ENCODE measurements at regions not wholly inside any gene's neighbourhood (a gene's known extent, or its start where the extent isn't known, plus 50 kb on each side); places are given as distances from the start of the nearest gene placed in this dataset.
"Not testable (repeated sequence)": the region's sequence is repeated elsewhere in the genome, so short reads cannot be mapped to it uniquely, and the experiment has no call there.

DNA sequence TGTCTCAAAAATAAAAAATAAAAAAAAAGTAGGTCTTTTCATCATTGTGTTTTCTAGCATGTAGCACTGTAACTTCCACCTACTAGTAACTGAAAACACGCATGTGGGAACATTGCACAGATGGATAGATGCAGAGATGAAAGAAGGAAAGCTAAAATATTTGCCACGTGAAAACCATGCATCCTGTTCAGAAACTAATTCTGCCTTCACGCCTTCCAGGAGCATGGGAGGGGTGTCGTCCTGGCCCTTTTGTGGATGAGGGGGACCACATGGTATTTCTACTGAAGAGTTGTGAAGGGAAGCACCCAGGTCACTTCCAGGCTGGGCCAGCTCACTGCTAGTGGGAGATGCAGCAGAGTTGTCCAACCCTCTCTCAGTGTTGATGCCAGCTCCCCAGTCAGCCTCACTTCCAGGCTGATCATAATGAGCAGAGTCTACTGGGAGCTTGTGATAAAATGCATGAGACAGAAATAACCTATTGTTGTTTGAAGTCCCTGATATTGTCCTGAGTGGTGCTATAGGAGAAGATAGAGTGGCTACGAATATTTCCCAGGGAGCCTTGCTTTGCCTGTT, 287.1 kb upstream of the CELF2 start:
- no peak for DNase-seq

DNA sequence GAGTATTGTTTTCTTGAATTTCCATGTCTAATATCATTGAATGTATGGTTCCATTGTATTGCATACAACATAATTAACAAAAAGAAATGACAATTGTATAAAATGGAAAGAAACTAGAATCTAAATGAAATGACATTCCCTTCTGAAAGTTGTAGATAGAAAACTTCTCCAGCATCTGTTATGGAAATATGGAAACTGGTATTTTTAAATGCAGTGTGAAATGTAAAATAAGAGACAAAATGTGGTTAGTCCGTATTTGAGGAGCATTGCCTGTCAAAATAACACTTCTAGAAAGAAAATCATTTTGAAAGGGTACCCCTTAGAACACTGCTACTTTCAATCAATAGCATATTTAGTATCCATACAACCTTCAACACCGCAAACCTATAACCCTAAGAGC, 286.3 kb upstream of the CELF2 start:
- DNase-seq: no peak

DNA sequence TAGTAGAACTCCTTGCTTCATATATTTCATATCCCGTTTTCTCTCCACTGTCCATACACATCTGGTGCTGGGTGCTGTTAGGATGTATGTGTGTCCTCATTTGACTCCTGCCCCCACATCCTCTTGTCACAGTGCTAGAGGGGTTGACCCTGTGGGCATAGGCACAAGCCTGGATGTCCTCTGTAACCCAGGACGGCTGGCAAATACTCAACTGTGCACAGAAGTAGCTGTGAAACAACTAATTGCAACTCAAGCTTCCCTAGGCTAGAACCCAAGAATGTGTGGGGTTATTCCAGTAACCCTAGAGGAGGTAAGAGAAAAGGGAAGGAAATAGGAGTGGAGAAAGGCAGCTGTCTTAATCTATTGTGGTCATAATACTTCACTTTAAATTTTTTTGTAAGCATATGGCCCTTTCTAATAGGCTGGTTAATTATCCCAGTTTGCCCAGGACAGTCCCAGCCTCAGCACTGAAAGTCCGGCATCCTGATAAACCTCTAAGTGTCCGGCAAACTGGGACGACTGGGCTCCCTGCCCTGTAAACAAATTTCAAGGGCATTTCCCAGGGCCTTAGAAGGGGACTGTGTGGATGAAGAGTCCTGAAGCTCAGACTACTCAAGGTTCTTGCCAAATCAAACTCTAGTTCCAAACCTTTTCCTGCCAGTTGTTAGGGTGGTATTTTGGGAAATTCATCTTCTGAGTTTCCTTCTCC, 283.2 kb upstream of the CELF2 start:
- no peak for DNase-seq

DNA sequence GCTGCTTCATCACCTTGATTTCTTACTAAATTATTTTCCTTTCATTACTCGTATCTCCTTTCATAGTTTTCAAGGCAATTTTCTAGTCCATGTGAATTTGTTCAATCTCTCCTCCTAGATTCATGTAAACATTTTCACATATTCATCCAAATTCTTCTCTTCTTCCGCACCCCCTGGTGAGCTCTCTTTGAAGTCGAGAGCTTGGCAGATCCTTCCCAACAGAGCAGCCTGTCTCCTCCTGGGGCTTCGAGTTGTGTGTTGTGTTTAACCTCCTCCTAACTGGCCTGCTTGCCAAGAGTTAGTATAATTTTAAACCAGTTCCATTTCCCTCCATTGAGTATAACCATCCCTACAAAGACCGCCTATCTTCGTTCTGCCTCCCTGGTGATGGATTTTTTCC, 272.4 kb upstream of the CELF2 start:
- no peak for DNase-seq

DNA sequence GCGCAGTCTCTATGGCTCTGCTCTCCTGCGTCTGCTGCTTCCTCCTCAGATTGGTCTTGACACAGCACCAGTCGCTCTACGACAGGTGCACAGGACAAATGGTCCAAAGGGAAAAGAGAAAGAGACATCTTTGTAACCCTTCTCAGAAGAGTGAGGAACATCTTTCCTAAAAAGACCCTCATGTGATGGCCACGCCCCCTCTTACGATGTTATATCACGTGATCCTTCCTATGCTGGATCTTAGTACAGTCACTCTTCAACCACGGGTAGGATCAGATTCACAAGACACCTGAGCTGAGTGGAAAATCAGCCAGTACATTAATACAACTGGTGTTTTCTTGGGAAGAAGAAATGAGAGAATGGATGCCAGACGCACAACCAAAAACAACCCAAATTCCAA, 262.2 kb upstream of the CELF2 start:
- DNase-seq: no peak

DNA sequence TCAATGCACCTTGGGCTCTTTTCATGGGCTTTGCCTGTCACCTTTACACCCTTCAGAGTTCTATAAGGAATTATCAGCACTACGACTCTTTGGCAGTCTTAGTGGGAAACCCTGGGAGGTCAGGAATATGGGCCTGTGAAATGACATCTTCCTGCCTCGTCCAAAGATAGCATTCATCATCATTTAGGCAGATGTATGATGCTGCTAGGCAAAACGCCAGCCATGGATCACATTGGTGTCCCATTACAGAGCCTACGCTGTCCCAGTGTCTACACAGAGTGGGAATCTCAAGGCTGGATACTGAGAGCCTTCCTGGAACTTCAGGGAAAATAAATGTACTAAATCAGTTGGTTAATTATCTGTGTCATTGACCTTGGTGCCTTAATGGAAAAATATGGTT, 259.4 kb upstream of the CELF2 start:
- no peak for DNase-seq

DNA sequence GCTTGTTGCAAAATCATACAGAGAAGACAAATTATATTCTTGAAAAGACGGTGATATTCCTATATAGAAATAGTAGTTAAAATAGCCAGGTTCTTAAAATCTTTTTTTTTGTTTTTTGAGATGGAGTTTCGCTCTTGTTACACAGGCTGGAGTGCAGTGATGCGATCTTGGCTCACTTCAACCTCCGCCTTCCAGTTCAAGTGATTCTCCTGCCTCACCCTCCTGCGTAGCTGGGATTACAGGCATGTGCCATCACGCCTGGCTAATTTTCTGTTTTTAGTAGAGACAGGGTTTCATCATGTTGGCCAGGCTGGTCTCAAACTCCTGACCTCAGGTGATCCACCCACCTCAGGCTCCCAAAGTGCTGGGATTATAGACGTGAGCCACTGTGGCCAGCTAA, 257.9 kb upstream of the CELF2 start:
- not testable (repeated sequence) for DNase-seq

DNA sequence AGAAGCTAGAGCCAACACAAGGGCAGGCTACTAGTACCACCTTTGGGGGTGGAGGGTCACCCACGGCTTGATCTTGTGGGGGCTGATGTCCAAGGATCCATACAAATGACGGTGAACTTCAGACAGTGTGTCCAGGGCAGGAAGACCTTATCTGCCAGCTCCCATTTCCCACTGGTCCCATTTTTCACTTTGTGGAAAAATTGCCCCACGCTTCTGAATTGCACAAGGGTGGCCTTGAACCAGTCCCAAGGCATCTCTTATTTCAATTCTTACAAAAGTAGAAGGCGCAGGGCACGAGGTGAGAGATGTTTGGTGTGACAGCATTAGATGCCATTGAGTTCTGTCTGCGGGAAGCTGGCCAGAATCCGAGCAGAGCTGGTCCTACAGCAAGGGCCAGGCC, 252.7 kb upstream of the CELF2 start:
- no peak for DNase-seq

DNA sequence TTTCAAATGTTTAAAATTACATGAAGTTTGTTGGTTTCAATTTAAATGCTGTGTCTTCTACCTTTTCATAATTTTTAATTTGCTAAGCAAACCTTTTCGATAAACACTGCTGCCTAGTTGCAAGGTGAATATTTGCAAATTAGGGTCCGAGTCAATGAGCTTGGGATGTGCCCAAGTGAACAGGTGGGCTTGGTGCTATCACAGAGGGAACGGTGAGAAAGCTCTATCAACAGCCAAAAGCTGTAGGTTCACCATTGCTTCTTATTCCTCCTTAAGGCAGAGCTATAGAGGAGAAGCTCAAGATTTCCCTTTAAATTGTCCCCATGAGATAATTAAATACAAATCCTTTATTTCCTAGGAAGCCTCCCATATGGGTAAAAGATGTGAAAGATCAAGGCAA, 245.3 kb upstream of the CELF2 start:
- no peak for DNase-seq

DNA sequence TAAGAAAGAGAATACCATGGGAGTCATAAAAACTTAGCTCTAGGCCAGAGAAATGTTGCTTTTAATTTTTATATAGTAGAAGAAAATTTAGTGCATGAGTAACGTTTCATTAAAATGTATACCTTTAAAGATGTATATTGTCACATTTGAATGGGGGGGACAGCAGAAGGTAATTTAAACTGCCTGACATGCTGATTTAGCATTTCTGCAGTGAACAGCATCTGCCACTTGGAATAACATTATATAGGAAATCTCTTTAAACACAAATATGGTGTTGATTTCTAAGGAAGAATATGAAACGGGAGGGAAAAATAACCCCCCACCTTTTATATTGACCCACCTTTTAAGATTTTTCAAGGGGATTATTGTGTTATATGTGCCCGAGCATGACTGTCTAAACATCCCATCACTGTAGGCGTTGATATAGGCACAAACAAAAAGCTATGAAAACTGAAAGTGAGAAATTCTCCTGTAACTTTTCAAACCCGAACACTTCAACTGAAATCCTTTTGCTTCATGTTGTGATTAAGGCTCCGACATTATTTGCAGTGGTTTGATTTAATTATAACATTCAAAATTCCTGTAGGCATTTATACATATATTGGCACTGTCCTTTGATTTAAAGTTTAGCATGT, 244.7 kb upstream of the CELF2 start:
- no peak for DNase-seq

DNA sequence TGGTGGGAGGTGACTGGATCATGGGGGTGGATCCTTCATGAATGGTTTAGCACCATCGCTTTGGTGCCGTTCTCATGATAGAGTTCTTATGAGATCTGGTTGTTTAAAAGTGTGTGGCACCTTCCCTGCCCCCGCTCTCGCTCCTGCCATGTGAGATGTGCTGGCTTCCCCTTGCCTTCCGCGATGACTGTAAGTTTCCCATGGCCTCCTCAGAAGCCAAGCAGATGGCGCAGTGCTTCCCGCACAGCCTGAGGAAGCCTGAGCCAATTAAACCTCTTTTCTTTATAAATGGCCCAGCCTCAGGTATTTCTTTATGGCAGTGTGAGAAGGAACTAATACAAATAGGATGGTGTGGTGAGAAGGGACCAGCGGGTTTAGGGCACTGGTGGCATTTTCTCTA, 243.3 kb upstream of the CELF2 start:
- no peak for DNase-seq

DNA sequence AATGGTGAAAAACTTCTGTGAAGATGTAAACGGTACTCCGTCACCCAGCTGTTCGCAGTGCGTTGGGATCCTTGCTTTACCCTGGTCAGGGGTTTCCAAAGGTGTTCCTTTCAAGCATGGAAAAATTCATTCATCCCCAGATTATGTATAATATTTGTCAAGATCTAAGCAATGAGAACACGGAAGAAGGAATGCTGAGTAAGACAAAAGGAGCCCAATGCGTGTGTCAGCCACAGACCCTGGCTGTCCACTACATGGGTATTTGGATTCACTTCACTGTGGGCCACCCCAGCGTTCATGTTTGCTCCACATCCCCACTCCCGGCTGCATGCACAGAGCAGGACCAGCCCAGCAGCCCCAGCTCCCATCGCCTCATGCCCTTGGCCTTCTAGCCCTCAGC, 241.3 kb upstream of the CELF2 start:
- DNase-seq: no peak

DNA sequence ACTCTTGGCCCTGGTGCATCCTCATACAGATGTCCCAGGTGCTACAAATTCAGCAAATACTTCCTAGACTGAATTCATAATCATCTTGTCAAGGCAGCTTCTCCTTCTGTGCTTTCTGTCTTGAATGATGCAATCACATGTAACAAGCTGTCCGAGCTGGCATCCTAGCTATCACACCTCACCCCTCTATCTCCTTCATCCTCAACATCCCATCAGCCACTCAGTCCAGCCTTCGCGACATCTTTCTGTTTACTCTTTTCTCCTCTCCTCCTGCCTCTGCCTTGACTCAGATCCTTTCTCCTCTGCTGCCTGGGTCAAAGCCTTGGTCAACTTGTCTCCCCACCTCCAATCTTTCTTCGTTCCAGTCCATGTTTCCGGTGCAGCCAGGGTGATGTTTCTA, 240.4 kb upstream of the CELF2 start:
- DNase-seq: no peak

DNA sequence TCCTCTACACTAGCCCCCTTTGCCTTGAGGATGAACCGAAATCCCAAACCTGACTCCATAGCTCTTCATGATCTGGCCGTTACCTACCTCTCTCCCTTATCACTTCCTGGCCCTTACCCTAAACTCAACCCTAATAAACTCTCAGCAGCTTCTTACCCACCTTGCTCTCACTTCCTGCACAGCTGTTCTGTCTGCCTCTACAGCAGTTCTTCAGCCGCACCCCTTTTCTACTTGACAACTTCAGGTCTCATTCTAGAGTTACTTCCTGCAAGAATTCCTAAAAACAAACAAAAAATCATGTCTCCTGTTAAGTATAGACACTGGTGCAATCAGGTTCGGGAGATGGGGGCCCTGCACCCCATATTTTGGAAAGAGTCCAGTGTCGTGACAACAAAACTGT, 239.9 kb upstream of the CELF2 start:
- DNase-seq: no peak

DNA sequence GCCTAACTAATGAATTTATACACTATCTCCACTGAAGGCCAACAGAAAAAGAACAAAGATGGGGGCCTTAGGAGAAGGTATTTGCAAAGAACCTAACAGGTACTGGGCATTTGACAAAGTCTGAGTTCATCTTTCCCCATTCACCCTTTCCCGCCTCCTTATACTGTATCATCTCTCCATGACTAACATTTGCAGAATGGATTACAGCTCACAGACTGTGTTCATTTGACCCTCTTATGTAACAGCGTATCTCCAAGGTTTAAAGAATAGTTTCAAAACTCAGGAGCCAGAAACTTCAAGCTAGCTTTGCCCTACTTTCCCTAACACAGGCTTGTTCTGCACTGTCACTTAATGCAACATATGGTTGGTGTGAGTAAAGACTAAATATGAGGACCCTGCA, 238.7 kb upstream of the CELF2 start:
- DNase-seq: no peak

DNA sequence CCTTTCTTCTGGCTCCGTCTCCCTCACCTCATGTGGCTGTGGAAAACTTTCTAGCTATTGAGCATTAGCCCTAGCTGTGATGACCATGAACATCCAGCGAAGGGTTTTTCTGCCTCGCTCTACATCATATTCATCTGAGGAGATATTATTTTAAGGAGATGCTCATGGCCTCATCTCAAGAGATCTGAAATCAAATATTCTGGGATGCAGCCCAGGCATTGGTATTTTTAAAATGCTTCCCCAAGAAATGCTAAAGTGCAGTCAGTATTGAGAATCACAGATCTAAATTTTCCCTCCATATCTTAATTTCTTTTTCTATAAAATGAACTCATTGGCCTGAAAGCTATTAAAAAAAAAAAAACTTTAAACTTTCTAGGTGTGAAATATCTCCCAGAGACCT, 238.2 kb upstream of the CELF2 start:
- DNase-seq: no peak

DNA sequence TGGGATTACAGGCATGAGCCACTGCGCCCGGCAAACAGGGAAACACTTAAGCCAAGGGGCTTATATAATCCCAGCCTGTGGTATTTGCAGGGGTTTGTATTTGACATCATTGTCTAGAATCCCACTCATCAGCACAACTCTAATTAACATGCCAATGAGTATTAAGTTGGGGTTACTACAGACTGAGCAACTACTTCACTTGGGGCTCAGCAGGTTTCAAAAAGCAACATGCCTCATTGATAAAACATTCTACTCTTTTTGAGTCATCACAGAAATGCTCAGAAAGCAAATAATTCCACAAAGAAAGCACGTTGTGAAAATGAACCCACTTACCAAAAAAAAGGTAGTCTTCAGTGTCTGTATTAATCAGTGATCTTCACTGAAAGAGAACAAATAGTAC, 236.9 kb upstream of the CELF2 start:
- no peak for DNase-seq

DNA sequence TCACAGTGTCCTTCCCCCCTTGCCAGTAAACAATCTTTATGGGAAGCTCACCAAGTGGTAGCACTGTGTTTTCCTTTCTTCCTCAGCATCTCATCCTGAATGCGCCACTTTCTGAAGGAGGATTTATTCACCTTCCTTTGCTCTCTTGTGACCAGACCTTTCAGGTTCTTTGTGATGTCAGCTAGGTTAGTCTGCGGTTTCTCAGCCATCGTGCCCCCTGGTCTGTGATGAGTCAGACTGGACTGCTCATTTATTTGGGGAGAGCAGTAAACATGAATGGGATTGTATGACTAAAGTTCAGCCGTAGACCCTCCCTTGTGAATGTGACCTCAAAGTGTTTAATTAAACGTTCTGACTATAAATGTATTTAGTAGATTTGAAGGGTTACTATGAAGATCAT, 235.1 kb upstream of the CELF2 start:
- no peak for DNase-seq

DNA sequence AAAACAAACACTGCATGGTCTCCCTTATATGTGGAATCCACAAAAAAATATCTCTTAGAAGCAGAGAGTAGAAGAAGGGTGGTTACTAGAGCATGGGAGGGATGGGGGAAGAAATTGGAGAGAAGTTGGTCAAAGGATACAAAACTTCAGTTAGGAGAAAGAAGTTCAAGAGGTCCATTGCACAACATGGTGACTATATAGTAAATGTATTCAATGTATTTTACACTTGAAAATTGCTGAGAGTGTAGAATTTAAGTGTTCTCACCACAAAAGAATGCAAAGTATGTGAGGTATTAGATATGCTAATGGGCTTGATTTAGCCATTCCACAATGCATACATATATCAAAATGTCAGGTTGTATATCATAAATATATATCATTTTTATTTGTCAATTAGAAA, 232.0 kb upstream of the CELF2 start:
- no peak for DNase-seq

DNA sequence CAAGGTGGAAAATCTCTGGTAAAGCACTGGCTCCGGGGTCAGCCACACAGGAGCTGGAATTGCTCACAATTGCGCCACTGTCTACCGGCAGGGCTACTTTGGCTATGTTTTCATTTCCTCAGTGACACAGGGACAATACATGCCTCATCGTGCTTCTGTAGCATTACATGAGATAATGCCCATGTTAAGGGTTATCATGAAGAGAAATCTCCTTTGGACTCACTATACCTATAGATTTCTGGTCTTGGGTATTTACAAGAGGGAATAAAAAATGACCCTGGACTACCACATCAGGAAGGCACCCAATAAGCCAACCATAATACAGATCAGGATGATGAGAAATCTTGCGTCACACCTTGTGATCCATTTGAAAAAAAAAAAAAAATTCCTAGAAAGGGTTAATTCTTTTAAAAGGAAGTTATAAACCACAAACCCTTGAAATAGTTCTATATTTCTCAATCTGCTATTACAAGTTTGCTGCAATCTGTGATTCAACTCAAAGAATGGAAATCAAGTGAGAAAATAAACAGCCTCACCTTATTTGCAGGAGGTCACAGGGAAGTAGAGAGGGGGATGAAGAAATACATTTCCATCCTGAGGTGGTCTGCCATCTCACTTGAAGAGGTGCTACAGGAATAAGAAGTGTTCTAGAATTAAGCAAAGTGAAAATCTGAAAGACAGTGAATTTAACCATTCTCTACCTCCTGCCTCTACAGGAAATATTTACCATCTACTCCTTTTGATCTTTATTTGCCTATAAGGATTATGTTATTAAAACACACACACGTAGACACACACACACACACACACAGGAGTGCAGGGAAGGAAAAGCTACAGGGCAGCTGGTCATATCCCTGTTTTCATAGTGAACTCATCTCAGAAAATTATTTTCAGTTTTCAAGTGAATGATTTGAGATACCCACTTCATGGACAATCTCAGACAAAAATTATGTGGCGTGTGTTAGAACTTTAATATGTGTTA, 231.3 kb upstream of the CELF2 start:
- no peak for DNase-seq

DNA sequence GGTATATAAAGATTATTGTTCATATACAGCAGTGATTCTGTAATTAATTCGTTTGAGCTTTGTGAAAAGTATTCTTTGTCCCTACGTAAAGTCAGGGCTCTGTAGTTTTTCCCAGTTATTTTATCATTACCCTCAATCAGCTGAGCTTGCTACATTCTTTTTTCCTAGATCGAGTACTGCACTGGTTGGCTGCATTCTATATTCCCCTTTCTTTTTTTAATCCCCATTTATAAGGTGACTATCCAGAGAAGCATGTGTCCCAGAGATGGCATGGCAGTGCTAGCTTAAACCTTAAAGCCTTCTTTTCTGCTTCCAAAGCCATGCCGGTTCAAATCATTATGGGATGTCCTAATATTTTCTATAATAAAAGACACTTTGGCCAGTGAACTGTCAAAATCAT, 230.1 kb upstream of the CELF2 start:
- DNase-seq: no peak

DNA sequence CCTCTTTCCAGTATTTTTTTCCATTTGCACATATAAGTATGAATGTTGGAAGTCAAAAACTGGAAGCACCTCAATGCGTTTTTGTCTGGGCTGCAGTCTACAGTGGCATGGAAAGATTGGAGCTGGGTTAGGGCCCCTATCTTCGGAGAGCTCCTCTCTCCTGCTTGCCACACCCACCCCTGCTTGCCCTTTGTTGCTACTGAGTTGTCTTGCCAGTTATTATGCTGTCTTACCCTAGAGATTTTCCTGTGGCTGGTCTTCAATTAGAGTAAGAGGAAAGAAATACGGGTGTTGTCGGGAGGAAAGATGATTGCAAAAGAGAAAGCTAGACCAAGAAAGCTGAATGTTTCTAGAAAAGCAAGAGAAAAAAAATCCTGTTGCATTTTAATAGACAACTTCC, 228.9 kb upstream of the CELF2 start:
- DNase-seq: no peak

DNA sequence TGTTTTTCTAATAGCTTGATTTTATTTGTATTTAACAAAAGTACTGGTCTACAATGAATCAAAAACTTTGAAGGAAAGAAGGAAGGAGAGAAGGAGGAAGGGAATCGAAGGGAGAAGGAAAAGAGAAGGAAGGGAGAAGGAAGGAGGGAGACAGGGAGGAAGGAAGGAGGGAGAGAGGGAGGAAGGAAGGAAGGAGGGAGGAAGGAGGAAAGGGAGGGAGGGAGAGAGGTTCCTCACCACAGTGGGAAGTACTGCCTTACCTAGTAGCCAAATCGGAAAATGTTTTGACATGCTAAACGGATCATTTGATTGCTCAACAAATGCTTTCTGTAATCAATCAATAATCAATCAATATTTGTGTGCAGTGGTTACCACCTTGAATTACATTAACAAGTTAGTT, 225.8 kb upstream of the CELF2 start:
- no peak for DNase-seq

DNA sequence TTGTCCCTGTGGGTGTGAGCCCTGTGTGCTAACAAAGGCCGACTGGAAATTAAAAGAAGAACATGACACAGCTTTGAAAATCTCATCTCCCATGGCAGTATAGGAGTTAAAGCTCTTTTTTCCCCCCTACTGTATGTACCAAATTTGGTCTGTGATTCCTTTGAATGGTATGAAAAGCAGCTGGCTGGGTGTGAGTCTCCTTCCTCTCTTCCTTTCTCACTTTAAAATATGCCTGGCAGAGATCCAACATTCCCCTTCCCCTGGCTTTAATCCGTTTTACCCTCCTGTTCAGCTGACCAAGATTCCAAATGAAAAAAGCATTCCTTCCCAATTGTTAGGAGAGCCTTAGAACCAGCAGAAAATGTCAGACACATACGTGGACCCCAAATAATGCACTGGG, 225.0 kb upstream of the CELF2 start:
- no peak for DNase-seq

All from NCI-H774 (cell line).